WTC11 (cell line): ENCODE measurements at regions not wholly inside any gene's neighbourhood (a gene's known extent, or its start where the extent isn't known, plus 50 kb on each side); places are given as distances from the start of the nearest gene placed in this dataset.

Experiments
- ATAC-seq: fragments of 200-7000 bp; cut with Tn5 transposase; 2 replicates; pipeline ENCODE4 v1.10.0; 2021; ENCODE audit warnings: mild to moderate bottlenecking, moderate library complexity
- CTCF ChIA-PET: fragments of 300-600 bp; sonication (Branson Sonifier 250); formaldehyde crosslinking; loops from one replicate; lab custom pipeline; 2021; ENCODE audit warnings: antibody characterized with exemption; lab: Charles Lee
- POLR2A ChIA-PET: fragments of 350-600 bp; sonication (Branson Sonifier 250); formaldehyde crosslinking; loops from one replicate; lab custom pipeline; 2021; ENCODE audit warnings: antibody characterized with exemption; lab: Charles Lee
- DNase-seq: peaks from one replicate; pipeline ENCODE4 v3.0.0; 2021; ENCODE audit warnings: low spot score
- H3K27ac Mint-ChIP-seq: 2 replicates; pipeline ENCODE4 v1.8.0; 2021; ENCODE audit warnings: mixed read lengths
- H3K27me3 Mint-ChIP-seq: 2 replicates; pipeline ENCODE4 v1.8.0; 2021; ENCODE audit warnings: low read depth, mild to moderate bottlenecking, moderate library complexity, mixed read lengths
- H3K36me3 Mint-ChIP-seq: 2 replicates; pipeline ENCODE4 v1.8.0; 2021; ENCODE audit warnings: mixed read lengths
- H3K4me1 Mint-ChIP-seq: 2 replicates; pipeline ENCODE4 v1.8.0; 2022; ENCODE audit warnings: mixed read lengths
- H3K4me3 Mint-ChIP-seq: 2 replicates; pipeline ENCODE4 v1.8.0; 2021; ENCODE audit warnings: mild to moderate bottlenecking, moderate library complexity, mixed read lengths
- H3K9me3 Mint-ChIP-seq: 2 replicates; pipeline ENCODE4 v1.8.0; 2021; ENCODE audit warnings: mixed read lengths
- AFF4 ChIP-seq: sonication (generic); formaldehyde crosslinking; IDR thresholded peaks from 2 replicates; pipeline ENCODE4 v1.8.1; 2023; ENCODE audit warnings: mild to moderate bottlenecking, missing genetic modification reagents, borderline replicate concordance
- ATF2 ChIP-seq: sonication (generic); formaldehyde crosslinking; IDR thresholded peaks from 2 replicates; pipeline ENCODE4 v1.8.1; 2022; ENCODE audit warnings: low read depth, missing genetic modification reagents, borderline replicate concordance
- CREM ChIP-seq: sonication (generic); formaldehyde crosslinking; IDR thresholded peaks from 2 replicates; pipeline ENCODE4 v1.8.1; 2022; ENCODE audit warnings: mild to moderate bottlenecking, missing genetic modification reagents, moderate library complexity
- ESRRA ChIP-seq: sonication (generic); formaldehyde crosslinking; IDR thresholded peaks from 2 replicates; pipeline ENCODE4 v1.8.1; 2022; ENCODE audit warnings: mild to moderate bottlenecking, missing genetic modification reagents, borderline replicate concordance
- FOXK1 ChIP-seq: sonication (generic); formaldehyde crosslinking; IDR thresholded peaks from 2 replicates; pipeline ENCODE4 v1.8.0; 2022; ENCODE audit warnings: mild to moderate bottlenecking, moderate library complexity, missing genetic modification reagents
- GRHL2 ChIP-seq: fragments of 250-450 bp; sonication (Bioruptor Pico); IDR thresholded peaks from 2 replicates; pipeline ENCODE4 v1.8.0; 2022; ENCODE audit warnings: mild to moderate bottlenecking, moderate library complexity; ENCODE audit not compliant: insufficient replicate concordance, severe bottlenecking
- OVOL2 ChIP-seq: fragments of 250-450 bp; sonication (Bioruptor Pico); IDR thresholded peaks from 2 replicates; pipeline ENCODE4 v1.9.0; 2021; ENCODE audit warnings: mild to moderate bottlenecking, borderline replicate concordance
- SMAD4 ChIP-seq: sonication (generic); formaldehyde crosslinking; IDR thresholded peaks from 2 replicates; pipeline ENCODE4 v1.8.0; 2022; ENCODE audit warnings: mild to moderate bottlenecking, missing genetic modification reagents
- ZNF121 ChIP-seq: sonication (generic); formaldehyde crosslinking; IDR thresholded peaks from 2 replicates; pipeline ENCODE4 v1.8.0; 2023; ENCODE audit warnings: missing genetic modification reagents
- ZNF423 ChIP-seq: fragments of 250-450 bp; sonication (Bioruptor Pico); IDR thresholded peaks from 2 replicates; pipeline ENCODE4 v2.1.2; 2022; ENCODE audit warnings: mild to moderate bottlenecking, moderate library complexity
- TF ChIP-seq, protein P1 (sequence below): fragments of 250-450 bp; sonication (Bioruptor Pico); conservative IDR thresholded peaks from 2 replicates; pipeline ENCODE4 v1.9.0; 2021; ENCODE audit warnings: mild to moderate bottlenecking
- TF ChIP-seq, protein P2 (sequence below): fragments of 250-450 bp; sonication (Bioruptor Pico); IDR thresholded peaks from 2 replicates; pipeline ENCODE4 v1.9.0; 2021; ENCODE audit warnings: moderate library complexity, mild to moderate bottlenecking, inconsistent platforms, borderline replicate concordance
- TF ChIP-seq, protein P3 (sequence below): fragments of 200-600 bp; IDR thresholded peaks from 2 replicates; pipeline ENCODE4 v1.8.0; 2022; ENCODE audit warnings: antibody characterized with exemption
- TF ChIP-seq, protein P4 (sequence below): sonication (generic); formaldehyde crosslinking; IDR thresholded peaks from 2 replicates; pipeline ENCODE4 v1.8.1; 2022; ENCODE audit warnings: low read depth, mild to moderate bottlenecking, moderate library complexity, missing genetic modification reagents, borderline replicate concordance

GRCh38 chr6:159540883-159541282, 152.2 kb downstream of the SOD2 start:
- no peaks in the 10 kb centered on the region for H3K36me3 Mint-ChIP-seq
- no peak overlapping the region for H3K4me3 Mint-ChIP-seq
- H3K27ac Mint-ChIP-seq: no peak overlapping the region
- H3K9me3 Mint-ChIP-seq: peaks cover 5% of the 10 kb centered on the region; the same call in 1 of the 2 replicates
- no peak for DNase-seq
- no peak for ATAC-seq
- CTCF ChIA-PET: interaction anchor here (0.6 to 2.2 kb wide), 15 partner anchors 13 to 335 kb away, joined by 3 to 14 read pairs (median 4); no protein-coding TSS in a partner anchor
- peaks cover 12% of the 10 kb centered on the region for H3K27me3 Mint-ChIP-seq
- TF ChIP-seq, protein P1, sequence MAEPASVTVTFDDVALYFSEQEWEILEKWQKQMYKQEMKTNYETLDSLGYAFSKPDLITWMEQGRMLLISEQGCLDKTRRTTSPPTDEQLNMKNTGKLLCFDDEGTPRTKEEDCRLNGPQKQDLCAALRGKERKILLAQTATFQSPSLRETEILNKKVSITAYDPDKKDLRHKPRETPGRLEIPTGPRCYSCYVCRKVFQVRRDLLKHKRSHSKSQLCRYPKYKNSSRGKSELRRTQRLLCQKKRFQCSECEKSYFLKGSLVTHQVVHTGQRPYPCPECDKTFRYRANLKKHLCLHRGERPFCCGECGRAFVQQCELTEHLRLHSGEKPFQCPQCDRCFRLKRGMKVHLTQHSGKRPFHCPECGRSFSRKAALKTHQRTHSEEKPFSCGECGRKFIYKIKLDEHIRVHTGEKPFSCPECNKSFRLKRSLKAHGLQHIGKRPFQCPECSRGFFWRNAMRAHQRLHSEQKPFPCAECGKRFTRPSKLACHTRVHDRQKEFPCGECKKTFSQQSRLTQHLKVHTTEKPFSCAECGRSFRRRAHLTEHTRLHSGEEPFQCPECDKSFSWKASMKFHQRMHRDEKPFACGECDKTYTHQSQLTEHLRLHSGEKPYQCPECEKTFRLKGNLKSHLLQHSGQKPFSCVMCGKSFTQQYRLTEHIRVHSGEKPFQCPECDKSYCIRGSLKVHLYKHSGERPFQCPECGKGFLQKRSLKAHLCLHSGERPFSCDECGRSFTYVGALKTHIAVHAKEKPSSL (CRISPR knock-in tag): no peak
- TF ChIP-seq ESRRA (no peak), CREM (CRISPR knock-in tag) (no peak), ATF2 (no peak)
- TF ChIP-seq, all 79 proteins: peak for 0
- H3K4me1 Mint-ChIP-seq: peaks cover 10% of the 10 kb centered on the region
- POLR2A ChIA-PET: no interaction called here

GRCh38 chr6:159540152-159540551, 152.9 kb downstream of the SOD2 start:
- no peak overlapping the region for H3K27ac Mint-ChIP-seq
- peaks cover 12% of the 10 kb centered on the region for H3K27me3 Mint-ChIP-seq
- peak; percentile 93 for ATAC-seq
- H3K4me1 Mint-ChIP-seq: peaks cover 10% of the 10 kb centered on the region
- peak; percentile 82 for DNase-seq
- no peak overlapping the region for H3K4me3 Mint-ChIP-seq
- TF ChIP-seq GRHL2 (CRISPR knock-in tag) (no peak), FOXK1 (no peak), OVOL2 (no peak), ATF2 (no peak), AFF4 (CRISPR knock-in tag) (no peak), SMAD4 (CRISPR knock-in tag) (no peak), ZNF121 (CRISPR knock-in tag) (no peak), ZNF423 (CRISPR knock-in tag) (peak; percentile 41; the same call in 1 of the 2 replicates)
- TF ChIP-seq, protein P2, sequence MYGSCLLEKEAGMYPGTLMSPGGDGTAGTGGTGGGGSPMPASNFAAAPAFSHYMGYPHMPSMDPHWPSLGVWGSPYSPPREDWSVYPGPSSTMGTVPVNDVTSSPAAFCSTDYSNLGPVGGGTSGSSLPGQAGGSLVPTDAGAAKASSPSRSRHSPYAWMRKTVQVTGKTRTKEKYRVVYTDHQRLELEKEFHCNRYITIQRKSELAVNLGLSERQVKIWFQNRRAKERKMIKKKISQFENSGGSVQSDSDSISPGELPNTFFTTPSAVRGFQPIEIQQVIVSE (CRISPR knock-in tag): no peak
- TF ChIP-seq, protein P3, sequence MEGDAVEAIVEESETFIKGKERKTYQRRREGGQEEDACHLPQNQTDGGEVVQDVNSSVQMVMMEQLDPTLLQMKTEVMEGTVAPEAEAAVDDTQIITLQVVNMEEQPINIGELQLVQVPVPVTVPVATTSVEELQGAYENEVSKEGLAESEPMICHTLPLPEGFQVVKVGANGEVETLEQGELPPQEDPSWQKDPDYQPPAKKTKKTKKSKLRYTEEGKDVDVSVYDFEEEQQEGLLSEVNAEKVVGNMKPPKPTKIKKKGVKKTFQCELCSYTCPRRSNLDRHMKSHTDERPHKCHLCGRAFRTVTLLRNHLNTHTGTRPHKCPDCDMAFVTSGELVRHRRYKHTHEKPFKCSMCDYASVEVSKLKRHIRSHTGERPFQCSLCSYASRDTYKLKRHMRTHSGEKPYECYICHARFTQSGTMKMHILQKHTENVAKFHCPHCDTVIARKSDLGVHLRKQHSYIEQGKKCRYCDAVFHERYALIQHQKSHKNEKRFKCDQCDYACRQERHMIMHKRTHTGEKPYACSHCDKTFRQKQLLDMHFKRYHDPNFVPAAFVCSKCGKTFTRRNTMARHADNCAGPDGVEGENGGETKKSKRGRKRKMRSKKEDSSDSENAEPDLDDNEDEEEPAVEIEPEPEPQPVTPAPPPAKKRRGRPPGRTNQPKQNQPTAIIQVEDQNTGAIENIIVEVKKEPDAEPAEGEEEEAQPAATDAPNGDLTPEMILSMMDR: peak; percentile 66
- TF ChIP-seq, protein P4, sequence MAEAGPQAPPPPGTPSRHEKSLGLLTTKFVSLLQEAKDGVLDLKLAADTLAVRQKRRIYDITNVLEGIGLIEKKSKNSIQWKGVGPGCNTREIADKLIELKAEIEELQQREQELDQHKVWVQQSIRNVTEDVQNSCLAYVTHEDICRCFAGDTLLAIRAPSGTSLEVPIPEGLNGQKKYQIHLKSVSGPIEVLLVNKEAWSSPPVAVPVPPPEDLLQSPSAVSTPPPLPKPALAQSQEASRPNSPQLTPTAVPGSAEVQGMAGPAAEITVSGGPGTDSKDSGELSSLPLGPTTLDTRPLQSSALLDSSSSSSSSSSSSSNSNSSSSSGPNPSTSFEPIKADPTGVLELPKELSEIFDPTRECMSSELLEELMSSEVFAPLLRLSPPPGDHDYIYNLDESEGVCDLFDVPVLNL: no peak
- no peaks in the 10 kb centered on the region for H3K36me3 Mint-ChIP-seq
- POLR2A ChIA-PET: no interaction called here
- CTCF ChIA-PET: interaction anchor here (0.6 to 2.2 kb wide), 30 partner anchors 8 to 436 kb away, joined by 3 to 14 read pairs (median 4); partner anchors contain the start of gene FNDC1
- H3K9me3 Mint-ChIP-seq: peaks cover 5% of the 10 kb centered on the region; the same call in 1 of the 2 replicates
